Activated CD8-positive, alpha-beta memory T cell treated with anti-CD3 and anti-CD28 coated beads, Interleukin-2, amount 10 ng/mL, durations not matched to agents 7 days and 5 days (primary cell): ENCODE measurements at regions not wholly inside any gene's neighbourhood (a gene's known extent, or its start where the extent isn't known, plus 50 kb on each side); places are given as distances from the start of the nearest gene placed in this dataset.
A peak's percentile ranks its signal among the peaks of the same experiment; 100 is the strongest.
"Not testable (repeated sequence)": the region's sequence is repeated elsewhere in the genome, so short reads cannot be mapped to it uniquely, and the experiment has no call there.

Source experiments
- ATAC-seq: fragments of 150-1000 bp; cut with Tn5 transposase; one replicate; pipeline ENCODE4 v1.10.0; 2021; ENCODE audit warnings: moderate library complexity
- CTCF ChIA-PET: fragments of 350-600 bp; sonication (Branson Sonifier 250); formaldehyde crosslinking; loops from one replicate; lab custom pipeline; 2021; ENCODE audit warnings: antibody characterized with exemption; lab: Charles Lee
- DNase-seq: peaks from one replicate; pipeline ENCODE4 v3.0.0-alpha.2; 2020
- H3K27ac Mint-ChIP-seq: one replicate; pipeline ENCODE4 v1.8.0; 2021; ENCODE audit warnings: mild to moderate bottlenecking, mixed read lengths
- H3K27me3 Mint-ChIP-seq: one replicate; pipeline ENCODE4 v1.8.0; 2021; ENCODE audit warnings: mixed read lengths
- H3K36me3 Mint-ChIP-seq: one replicate; pipeline ENCODE4 v1.8.0; 2021; ENCODE audit warnings: mild to moderate bottlenecking, mixed read lengths
- H3K4me1 Mint-ChIP-seq: one replicate; pipeline ENCODE4 v1.8.0; 2021; ENCODE audit warnings: mixed read lengths
- H3K4me3 Mint-ChIP-seq: one replicate; pipeline ENCODE4 v1.8.0; 2021; ENCODE audit warnings: mild to moderate bottlenecking, moderate library complexity, mixed read lengths
- H3K9me3 Mint-ChIP-seq: one replicate; pipeline ENCODE4 v1.8.0; 2022; ENCODE audit warnings: low read depth, mixed read lengths

- DNase-seq, result no peak
Observed at GRCh38 chr6:137810554-137811120, 56.4 kb upstream of the TNFAIP3 start.

GRCh38 chr6:137811121-137811915, 55.7 kb upstream of the TNFAIP3 start:
- Mint-ChIP-seq H3K27ac (peak overlapping the region; percentile 92), H3K27me3 (no peaks in the 10 kb centered on the region), H3K4me1 (peaks cover 42% of the 10 kb centered on the region), H3K4me3 (peak overlapping the region; percentile 43), H3K36me3 (peaks cover 6% of the 10 kb centered on the region), H3K9me3 (peaks cover 5% of the 10 kb centered on the region)
- ATAC-seq (peak; percentile 97), DNase-seq (peak; percentile 92)
- CTCF ChIA-PET, result interaction anchor here (1.0 to 4.3 kb wide), 13 partner anchors 9 to 164 kb away, joined by 3 to 32 read pairs (median 5); partner anchors contain the start of gene TNFAIP3

More at GRCh38 chr6:137810554-137811120, 56.4 kb upstream of the TNFAIP3 start:
- CTCF ChIA-PET, result interaction anchor here (1.0 to 4.3 kb wide), 12 partner anchors 9 to 165 kb away, joined by 3 to 32 read pairs (median 5); partner anchors contain the start of gene TNFAIP3
- Mint-ChIP-seq H3K4me1 (peaks cover 36% of the 10 kb centered on the region), H3K27ac (peak overlapping the region; percentile 92), H3K36me3 (peaks cover 5% of the 10 kb centered on the region), H3K4me3 (peak overlapping the region; percentile 43), H3K27me3 (no peaks in the 10 kb centered on the region), H3K9me3 (peaks cover 5% of the 10 kb centered on the region)
- ATAC-seq, result no peak

GRCh38 chr6:137811916-137812553, 55.0 kb upstream of the TNFAIP3 start:
- peak overlapping the region; percentile 92 for H3K27ac Mint-ChIP-seq
- peaks cover 5% of the 10 kb centered on the region for H3K36me3 Mint-ChIP-seq
- DNase-seq, result no peak
- H3K27me3 Mint-ChIP-seq, result no peaks in the 10 kb centered on the region
- CTCF ChIA-PET, result interaction anchor here (1.0 to 4.3 kb wide), 9 partner anchors 8 to 163 kb away, joined by 3 to 32 read pairs (median 5); partner anchors contain the start of gene TNFAIP3
- no peak for ATAC-seq
- peaks cover 4% of the 10 kb centered on the region for H3K9me3 Mint-ChIP-seq
- H3K4me3 Mint-ChIP-seq, result peak overlapping the region; percentile 43
- H3K4me1 Mint-ChIP-seq, result peaks cover 48% of the 10 kb centered on the region

GRCh38 chr6:137813308-137813970, 53.6 kb upstream of the TNFAIP3 start:
- Mint-ChIP-seq H3K36me3 (peaks cover 3% of the 10 kb centered on the region), H3K9me3 (no peaks in the 10 kb centered on the region), H3K4me3 (no peak overlapping the region), H3K4me1 (peaks cover 53% of the 10 kb centered on the region), H3K27me3 (no peaks in the 10 kb centered on the region), H3K27ac (no peak overlapping the region)
- DNase-seq (no peak), ATAC-seq (no peak)
- CTCF ChIA-PET, result interaction anchor here (0.7 to 4.3 kb wide), 2 partner anchors 13 to 105 kb away, joined by 3 to 32 read pairs; no protein-coding TSS in a partner anchor

GRCh38 chr6:137814030-137814429, 53.0 kb upstream of the TNFAIP3 start:
- H3K9me3 Mint-ChIP-seq, DNase-seq, CTCF ChIA-PET, H3K36me3 Mint-ChIP-seq, H3K27ac Mint-ChIP-seq, H3K4me3 Mint-ChIP-seq, ATAC-seq, H3K27me3 Mint-ChIP-seq: not testable (repeated sequence)
- peaks cover 55% of the 10 kb centered on the region for H3K4me1 Mint-ChIP-seq

GRCh38 chr6:137815692-137816091, 51.4 kb upstream of the TNFAIP3 start:
- Mint-ChIP-seq H3K27me3 (no peaks in the 10 kb centered on the region), H3K27ac (peak overlapping the region; percentile 83), H3K9me3 (no peaks in the 10 kb centered on the region), H3K36me3 (peaks cover 3% of the 10 kb centered on the region), H3K4me3 (peak overlapping the region; percentile 48), H3K4me1 (peaks cover 59% of the 10 kb centered on the region)
- no peak for ATAC-seq
- DNase-seq, result no peak
- CTCF ChIA-PET, result interaction anchor here (1.2 to 1.6 kb wide), 2 partner anchors 25 to 106 kb away, joined by 3 read pairs; no protein-coding TSS in a partner anchor

GRCh38 chr6:137816133-137816579, 50.9 kb upstream of the TNFAIP3 start:
- Mint-ChIP-seq H3K27ac (peak overlapping the region; percentile 83), H3K27me3 (no peaks in the 10 kb centered on the region), H3K36me3 (peaks cover 1% of the 10 kb centered on the region), H3K4me3 (peak overlapping the region; percentile 48), H3K4me1 (peaks cover 57% of the 10 kb centered on the region), H3K9me3 (no peaks in the 10 kb centered on the region)
- DNase-seq, result peak; percentile 55
- ATAC-seq, result peak; percentile 48
- CTCF ChIA-PET, result interaction anchor here (1.0 to 1.6 kb wide), 4 partner anchors 17 to 107 kb away, joined by 3 to 4 read pairs (median 3); no protein-coding TSS in a partner anchor

GRCh38 chr6:137816688-137817618, 50.1 kb upstream of the TNFAIP3 start:
- Mint-ChIP-seq H3K36me3 (peaks cover 1% of the 10 kb centered on the region), H3K27ac (peak overlapping the region; percentile 83), H3K4me3 (no peak overlapping the region), H3K4me1 (peaks cover 55% of the 10 kb centered on the region), H3K9me3 (no peaks in the 10 kb centered on the region), H3K27me3 (no peaks in the 10 kb centered on the region)
- ATAC-seq, result no peak
- no peak for DNase-seq
- CTCF ChIA-PET, result interaction anchor here (1.0 to 1.6 kb wide), 4 partner anchors 17 to 107 kb away, joined by 3 to 4 read pairs (median 3); no protein-coding TSS in a partner anchor
